Mesothelial cell of epicardium (in vitro differentiated cells): ENCODE measurements at regions not wholly inside any gene's neighbourhood (a gene's known extent, or its start where the extent isn't known, plus 50 kb on each side); places are given as distances from the start of the nearest gene placed in this dataset.

Experiments used
- DNase-seq, 2 experiments: peaks; one replicate each; pipeline ENCODE4 v3.0.0; 2021; ENCODE audit warnings: low spot score in 2 of 2; ENCODE audit not compliant: unreplicated experiment in 2 of 2
- H3K27ac Mint-ChIP-seq: 2 replicates; pipeline ENCODE4 v1.8.0; 2021; ENCODE audit warnings: mixed read lengths
- H3K27me3 Mint-ChIP-seq: 2 replicates; pipeline ENCODE4 v1.8.0; 2021; ENCODE audit warnings: low read depth, mixed read lengths
- H3K36me3 Mint-ChIP-seq: 2 replicates; pipeline ENCODE4 v1.8.0; 2021; ENCODE audit warnings: mixed read lengths
- H3K4me1 Mint-ChIP-seq: 2 replicates; pipeline ENCODE4 v1.8.0; 2021; ENCODE audit warnings: mixed read lengths
- H3K4me3 Mint-ChIP-seq: 2 replicates; pipeline ENCODE4 v1.8.0; 2021; ENCODE audit warnings: mild to moderate bottlenecking, moderate library complexity, mixed read lengths
- H3K9me3 Mint-ChIP-seq: 2 replicates; pipeline ENCODE4 v1.8.0; 2021; ENCODE audit warnings: mixed read lengths
- TF ChIP-seq, protein P1 (sequence below): fragments of 200-600 bp; sonication (generic); IDR thresholded peaks from one replicate; pipeline ENCODE4 v1.5.0; 2021; ENCODE audit warnings: antibody characterized with exemption; ENCODE audit not compliant: unreplicated experiment

DNA sequence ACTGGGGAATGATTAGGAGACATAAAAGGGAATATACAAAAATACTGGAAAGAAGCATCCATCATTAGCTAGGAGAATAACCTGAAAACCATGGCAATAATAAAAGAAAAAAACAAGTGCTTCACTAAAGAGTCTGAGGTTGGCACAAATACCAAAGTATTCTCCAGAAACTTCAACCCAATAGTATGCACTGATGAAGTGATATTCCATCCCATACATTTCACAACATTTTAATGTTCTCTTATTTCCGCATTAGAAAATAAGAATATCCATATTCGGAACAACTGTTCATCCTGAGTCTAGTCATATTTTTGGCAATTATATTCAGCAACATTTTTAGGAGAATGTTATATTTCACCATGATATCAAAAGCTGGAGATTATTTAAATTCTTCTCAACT, 116.2 kb downstream of the POSTN start:
- no peak for DNase-seq
- Mint-ChIP-seq H3K9me3 (no peaks in the 10 kb centered on the region), H3K27ac (no peak overlapping the region), H3K4me3 (no peak overlapping the region), H3K36me3 (no peaks in the 10 kb centered on the region), H3K4me1 (peaks cover 48% of the 10 kb centered on the region), H3K27me3 (no peaks in the 10 kb centered on the region)
- TF ChIP-seq, protein P1, sequence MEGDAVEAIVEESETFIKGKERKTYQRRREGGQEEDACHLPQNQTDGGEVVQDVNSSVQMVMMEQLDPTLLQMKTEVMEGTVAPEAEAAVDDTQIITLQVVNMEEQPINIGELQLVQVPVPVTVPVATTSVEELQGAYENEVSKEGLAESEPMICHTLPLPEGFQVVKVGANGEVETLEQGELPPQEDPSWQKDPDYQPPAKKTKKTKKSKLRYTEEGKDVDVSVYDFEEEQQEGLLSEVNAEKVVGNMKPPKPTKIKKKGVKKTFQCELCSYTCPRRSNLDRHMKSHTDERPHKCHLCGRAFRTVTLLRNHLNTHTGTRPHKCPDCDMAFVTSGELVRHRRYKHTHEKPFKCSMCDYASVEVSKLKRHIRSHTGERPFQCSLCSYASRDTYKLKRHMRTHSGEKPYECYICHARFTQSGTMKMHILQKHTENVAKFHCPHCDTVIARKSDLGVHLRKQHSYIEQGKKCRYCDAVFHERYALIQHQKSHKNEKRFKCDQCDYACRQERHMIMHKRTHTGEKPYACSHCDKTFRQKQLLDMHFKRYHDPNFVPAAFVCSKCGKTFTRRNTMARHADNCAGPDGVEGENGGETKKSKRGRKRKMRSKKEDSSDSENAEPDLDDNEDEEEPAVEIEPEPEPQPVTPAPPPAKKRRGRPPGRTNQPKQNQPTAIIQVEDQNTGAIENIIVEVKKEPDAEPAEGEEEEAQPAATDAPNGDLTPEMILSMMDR = no peak

DNA sequence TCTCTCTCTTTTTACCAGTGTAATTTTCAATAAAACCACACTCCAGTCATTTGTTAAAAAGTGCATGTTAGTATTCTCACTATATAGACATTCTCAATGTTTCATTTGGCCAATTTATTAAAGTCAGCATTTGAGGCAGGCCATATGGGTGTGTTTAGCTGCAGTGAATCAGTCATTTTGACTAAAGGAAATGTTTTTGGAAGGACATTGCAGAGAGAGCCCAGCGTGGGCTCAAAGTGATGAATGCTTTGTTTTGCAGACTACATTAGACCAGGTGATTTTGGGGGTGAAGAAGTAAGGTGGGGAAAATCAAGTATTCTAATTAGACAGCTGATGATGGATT, 116.7 kb downstream of the POSTN start:
- H3K4me3 Mint-ChIP-seq = no peak overlapping the region
- H3K36me3 Mint-ChIP-seq = no peaks in the 10 kb centered on the region
- H3K27ac Mint-ChIP-seq = peak overlapping the region; percentile 8
- H3K9me3 Mint-ChIP-seq = no peaks in the 10 kb centered on the region
- H3K4me1 Mint-ChIP-seq = peaks cover 50% of the 10 kb centered on the region
- no peak for DNase-seq
- TF ChIP-seq, protein P1 = no peak
- H3K27me3 Mint-ChIP-seq = no peaks in the 10 kb centered on the region

DNA sequence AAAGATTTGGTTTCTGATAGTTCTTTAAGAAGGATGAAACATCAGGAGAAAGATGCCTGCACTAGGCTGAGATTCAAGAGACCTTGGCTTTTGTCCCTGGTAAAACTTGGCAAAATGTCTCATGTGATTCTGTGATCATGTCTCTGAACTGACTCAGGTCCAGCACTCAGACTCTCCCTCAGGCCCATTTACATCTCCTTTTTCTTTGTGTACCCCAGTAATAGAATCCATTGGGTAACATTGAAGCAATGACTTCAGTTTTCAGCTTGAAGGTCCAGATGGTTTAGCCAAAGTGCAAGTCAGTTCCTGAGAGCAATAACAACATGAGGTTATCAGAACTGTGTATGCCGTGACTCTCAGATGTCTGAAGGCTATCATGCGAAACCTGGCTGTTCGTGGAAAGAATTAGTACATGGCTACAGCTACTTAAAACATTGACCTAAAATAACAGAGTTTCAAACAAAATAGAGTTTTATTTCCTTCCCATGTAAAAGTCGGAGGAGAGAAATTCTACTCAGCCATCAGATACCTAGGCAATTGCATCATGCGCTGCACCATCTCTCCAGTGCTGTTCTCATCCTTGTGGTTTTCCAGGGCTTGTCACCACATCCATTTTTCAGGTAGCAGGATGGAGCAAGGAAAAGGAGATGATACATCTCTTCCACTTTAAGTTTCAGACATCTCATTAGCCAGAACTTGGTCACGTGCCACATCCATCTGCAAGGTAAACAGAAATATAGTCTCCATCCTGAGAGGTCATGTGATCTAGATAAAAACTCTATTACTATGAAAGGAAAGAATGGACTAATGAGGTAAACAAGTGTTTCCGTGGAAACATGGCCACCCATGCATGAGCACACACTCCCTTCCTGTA, 117.3 kb downstream of the POSTN start:
- Mint-ChIP-seq H3K27ac (peak overlapping the region; percentile 14), H3K4me1 (peaks cover 48% of the 10 kb centered on the region), H3K4me3 (no peak overlapping the region), H3K27me3 (no peaks in the 10 kb centered on the region), H3K9me3 (no peaks in the 10 kb centered on the region), H3K36me3 (no peaks in the 10 kb centered on the region)
- no peak for DNase-seq
- TF ChIP-seq, protein P1 = no peak

DNA sequence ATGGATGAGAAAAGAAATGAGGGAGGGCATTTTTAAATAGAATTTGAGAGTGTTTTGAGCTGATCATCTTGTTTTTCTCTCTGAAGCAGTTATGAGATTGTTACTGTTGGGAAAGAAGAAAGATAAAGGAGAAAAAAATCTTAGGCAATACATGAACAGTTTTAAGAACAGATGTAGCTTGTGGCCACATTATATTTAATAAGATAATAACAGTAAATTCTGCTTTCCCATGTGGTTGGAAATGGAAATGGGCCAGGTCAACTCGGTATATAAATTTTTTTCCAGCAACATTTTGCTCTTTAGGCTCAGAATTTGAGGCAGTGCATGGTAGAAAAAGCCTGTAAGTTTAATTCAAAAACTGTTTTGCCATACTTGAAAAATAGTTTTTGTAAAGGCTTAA, 118.7 kb downstream of the POSTN start:
- no peaks in the 10 kb centered on the region for H3K27me3 Mint-ChIP-seq
- H3K36me3 Mint-ChIP-seq = no peaks in the 10 kb centered on the region
- TF ChIP-seq, protein P1 = no peak
- peak overlapping the region; percentile 23 for H3K27ac Mint-ChIP-seq
- no peaks in the 10 kb centered on the region for H3K9me3 Mint-ChIP-seq
- H3K4me3 Mint-ChIP-seq = no peak overlapping the region
- no peak for DNase-seq
- H3K4me1 Mint-ChIP-seq = peaks cover 44% of the 10 kb centered on the region

DNA sequence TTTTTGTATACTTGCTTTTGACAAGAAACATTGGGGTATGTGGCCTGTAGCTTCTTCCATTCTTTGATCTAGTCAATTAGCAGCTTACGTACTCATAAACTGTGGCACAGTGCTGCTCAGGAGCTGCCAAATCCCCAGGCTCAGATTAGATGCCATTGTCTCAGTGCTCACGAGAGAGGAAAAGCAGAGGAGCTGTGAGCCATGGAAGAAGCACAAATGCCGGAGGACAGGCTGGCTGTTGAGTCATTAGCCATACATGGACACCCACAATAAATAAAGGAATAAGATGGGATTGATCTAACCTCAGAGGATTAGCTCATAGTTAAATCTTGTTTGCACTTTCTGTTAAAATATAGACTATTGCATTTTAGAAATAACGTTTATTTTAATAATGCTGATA, 121.7 kb downstream of the POSTN start:
- Mint-ChIP-seq H3K4me3 (no peak overlapping the region), H3K9me3 (peaks cover 1% of the 10 kb centered on the region), H3K27me3 (no peaks in the 10 kb centered on the region), H3K27ac (no peak overlapping the region), H3K4me1 (peaks cover 36% of the 10 kb centered on the region), H3K36me3 (no peaks in the 10 kb centered on the region)
- TF ChIP-seq, protein P1 = no peak
- no peak for DNase-seq

DNA sequence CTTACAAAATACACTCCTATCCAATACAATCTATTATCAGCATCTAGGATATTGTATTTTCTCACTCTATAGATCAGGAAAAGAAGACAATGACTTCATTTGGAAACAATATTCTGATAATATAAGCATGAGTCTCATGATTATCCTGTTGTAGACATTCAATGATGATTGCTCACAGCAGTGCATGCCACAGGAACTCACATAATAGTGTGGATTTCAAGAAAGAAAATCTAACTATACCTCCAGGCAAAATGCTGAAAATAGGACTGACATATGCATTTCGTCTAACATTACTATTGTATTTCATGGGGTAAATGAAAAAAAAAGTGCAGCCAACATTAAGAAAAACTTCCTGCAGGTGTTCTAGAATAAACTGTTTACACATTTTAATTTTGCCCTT, 122.6 kb downstream of the POSTN start:
- H3K9me3 Mint-ChIP-seq = peaks cover 4% of the 10 kb centered on the region
- TF ChIP-seq, protein P1 = no peak
- H3K36me3 Mint-ChIP-seq = no peaks in the 10 kb centered on the region
- no peak for DNase-seq
- H3K4me3 Mint-ChIP-seq = no peak overlapping the region
- H3K27ac Mint-ChIP-seq = no peak overlapping the region
- peaks cover 27% of the 10 kb centered on the region for H3K4me1 Mint-ChIP-seq
- no peaks in the 10 kb centered on the region for H3K27me3 Mint-ChIP-seq
